ENCODE measurements at regions not wholly inside any gene's neighbourhood (a gene's known extent, or its start where the extent isn't known, plus 50 kb on each side); places are given as distances from the start of the nearest gene placed in this dataset.

DNA sequence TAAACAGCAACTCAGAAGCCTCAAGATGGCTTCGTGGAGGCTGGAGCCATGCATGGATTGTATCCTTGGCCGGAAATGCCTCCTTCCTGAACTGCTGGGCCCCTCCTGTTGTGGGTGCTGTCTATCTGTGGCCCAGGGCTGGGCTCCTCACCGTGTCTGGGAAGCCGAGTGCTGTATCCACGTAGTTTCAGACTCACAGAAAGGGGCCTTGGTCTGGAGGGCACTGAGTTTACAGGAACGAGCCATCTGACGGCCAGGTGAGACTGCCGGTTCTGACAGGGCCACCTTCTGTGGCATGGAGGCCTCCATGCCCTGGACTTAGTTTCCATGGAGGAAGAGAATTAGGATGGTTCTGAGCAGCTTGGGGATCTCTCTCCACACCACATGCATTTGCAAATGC lies 142.2 kb downstream of the ERMARD start:
- Mint-ChIP-seq H3K4me3 (no peak overlapping the region; the same call in 2 of the 3 replicates), H3K9me3 (peaks cover 27% of the 10 kb centered on the region)
- no peak for ATAC-seq

More for the DNA sequence above, 142.2 kb downstream of the ERMARD start:
- Histone ChIP-seq H4K20me1 (replicated peaks; ENCODE audit: insufficient read depth) (no peaks in the 10 kb centered on the region), H2AFZ (no peak overlapping the region), H3F3A (replicated peaks; ENCODE audit: low read depth) (no peaks in the 10 kb centered on the region), H3K4me2 (no peak overlapping the region), H3K4me3 (no peak overlapping the region), H3K27ac (ENCODE audit: low read depth) (no peak overlapping the region), H3K27me3 (ENCODE audit: insufficient read depth) (no peaks in the 10 kb centered on the region), H3K36me3 (ENCODE audit: insufficient read depth) (no peaks in the 10 kb centered on the region), H3K4me1 (ENCODE audit: insufficient read depth) (no peaks in the 10 kb centered on the region), H3K9me2 (ENCODE audit: insufficient read depth) (no peaks in the 10 kb centered on the region), H3K79me2 (replicated peaks; ENCODE audit: insufficient read depth) (no peaks in the 10 kb centered on the region)
- Mint-ChIP-seq H3K27ac (no peak overlapping the region), H3K27me3 (ENCODE audit: insufficient read depth, low read depth, poor library complexity) (peaks cover 8% of the 10 kb centered on the region), H3K4me1 (no peaks in the 10 kb centered on the region; the same call in 2 of the 3 replicates), H3K36me3 (ENCODE audit: low read depth) (peaks cover 9% of the 10 kb centered on the region; the same call in 1 of the 3 replicates)
- TF ChIP-seq STAT1 (IDR thresholded peaks at IDR 0.05; ENCODE audit: unreplicated experiment) = no peak
- no peak for TF ChIP-seq JUNB (IDR thresholded peaks at IDR 0.05; ENCODE audit: unreplicated experiment)
- TF ChIP-seq, protein P1, sequence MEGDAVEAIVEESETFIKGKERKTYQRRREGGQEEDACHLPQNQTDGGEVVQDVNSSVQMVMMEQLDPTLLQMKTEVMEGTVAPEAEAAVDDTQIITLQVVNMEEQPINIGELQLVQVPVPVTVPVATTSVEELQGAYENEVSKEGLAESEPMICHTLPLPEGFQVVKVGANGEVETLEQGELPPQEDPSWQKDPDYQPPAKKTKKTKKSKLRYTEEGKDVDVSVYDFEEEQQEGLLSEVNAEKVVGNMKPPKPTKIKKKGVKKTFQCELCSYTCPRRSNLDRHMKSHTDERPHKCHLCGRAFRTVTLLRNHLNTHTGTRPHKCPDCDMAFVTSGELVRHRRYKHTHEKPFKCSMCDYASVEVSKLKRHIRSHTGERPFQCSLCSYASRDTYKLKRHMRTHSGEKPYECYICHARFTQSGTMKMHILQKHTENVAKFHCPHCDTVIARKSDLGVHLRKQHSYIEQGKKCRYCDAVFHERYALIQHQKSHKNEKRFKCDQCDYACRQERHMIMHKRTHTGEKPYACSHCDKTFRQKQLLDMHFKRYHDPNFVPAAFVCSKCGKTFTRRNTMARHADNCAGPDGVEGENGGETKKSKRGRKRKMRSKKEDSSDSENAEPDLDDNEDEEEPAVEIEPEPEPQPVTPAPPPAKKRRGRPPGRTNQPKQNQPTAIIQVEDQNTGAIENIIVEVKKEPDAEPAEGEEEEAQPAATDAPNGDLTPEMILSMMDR (conservative IDR thresholded peaks at IDR 0.05; ENCODE audit: low read depth in 2 of 2) = no peak
- TF ChIP-seq, protein P2, sequence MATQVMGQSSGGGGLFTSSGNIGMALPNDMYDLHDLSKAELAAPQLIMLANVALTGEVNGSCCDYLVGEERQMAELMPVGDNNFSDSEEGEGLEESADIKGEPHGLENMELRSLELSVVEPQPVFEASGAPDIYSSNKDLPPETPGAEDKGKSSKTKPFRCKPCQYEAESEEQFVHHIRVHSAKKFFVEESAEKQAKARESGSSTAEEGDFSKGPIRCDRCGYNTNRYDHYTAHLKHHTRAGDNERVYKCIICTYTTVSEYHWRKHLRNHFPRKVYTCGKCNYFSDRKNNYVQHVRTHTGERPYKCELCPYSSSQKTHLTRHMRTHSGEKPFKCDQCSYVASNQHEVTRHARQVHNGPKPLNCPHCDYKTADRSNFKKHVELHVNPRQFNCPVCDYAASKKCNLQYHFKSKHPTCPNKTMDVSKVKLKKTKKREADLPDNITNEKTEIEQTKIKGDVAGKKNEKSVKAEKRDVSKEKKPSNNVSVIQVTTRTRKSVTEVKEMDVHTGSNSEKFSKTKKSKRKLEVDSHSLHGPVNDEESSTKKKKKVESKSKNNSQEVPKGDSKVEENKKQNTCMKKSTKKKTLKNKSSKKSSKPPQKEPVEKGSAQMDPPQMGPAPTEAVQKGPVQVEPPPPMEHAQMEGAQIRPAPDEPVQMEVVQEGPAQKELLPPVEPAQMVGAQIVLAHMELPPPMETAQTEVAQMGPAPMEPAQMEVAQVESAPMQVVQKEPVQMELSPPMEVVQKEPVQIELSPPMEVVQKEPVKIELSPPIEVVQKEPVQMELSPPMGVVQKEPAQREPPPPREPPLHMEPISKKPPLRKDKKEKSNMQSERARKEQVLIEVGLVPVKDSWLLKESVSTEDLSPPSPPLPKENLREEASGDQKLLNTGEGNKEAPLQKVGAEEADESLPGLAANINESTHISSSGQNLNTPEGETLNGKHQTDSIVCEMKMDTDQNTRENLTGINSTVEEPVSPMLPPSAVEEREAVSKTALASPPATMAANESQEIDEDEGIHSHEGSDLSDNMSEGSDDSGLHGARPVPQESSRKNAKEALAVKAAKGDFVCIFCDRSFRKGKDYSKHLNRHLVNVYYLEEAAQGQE (IDR thresholded peaks at IDR 0.05; ENCODE audit: unreplicated experiment) = no peak
- TF ChIP-seq, protein P3, sequence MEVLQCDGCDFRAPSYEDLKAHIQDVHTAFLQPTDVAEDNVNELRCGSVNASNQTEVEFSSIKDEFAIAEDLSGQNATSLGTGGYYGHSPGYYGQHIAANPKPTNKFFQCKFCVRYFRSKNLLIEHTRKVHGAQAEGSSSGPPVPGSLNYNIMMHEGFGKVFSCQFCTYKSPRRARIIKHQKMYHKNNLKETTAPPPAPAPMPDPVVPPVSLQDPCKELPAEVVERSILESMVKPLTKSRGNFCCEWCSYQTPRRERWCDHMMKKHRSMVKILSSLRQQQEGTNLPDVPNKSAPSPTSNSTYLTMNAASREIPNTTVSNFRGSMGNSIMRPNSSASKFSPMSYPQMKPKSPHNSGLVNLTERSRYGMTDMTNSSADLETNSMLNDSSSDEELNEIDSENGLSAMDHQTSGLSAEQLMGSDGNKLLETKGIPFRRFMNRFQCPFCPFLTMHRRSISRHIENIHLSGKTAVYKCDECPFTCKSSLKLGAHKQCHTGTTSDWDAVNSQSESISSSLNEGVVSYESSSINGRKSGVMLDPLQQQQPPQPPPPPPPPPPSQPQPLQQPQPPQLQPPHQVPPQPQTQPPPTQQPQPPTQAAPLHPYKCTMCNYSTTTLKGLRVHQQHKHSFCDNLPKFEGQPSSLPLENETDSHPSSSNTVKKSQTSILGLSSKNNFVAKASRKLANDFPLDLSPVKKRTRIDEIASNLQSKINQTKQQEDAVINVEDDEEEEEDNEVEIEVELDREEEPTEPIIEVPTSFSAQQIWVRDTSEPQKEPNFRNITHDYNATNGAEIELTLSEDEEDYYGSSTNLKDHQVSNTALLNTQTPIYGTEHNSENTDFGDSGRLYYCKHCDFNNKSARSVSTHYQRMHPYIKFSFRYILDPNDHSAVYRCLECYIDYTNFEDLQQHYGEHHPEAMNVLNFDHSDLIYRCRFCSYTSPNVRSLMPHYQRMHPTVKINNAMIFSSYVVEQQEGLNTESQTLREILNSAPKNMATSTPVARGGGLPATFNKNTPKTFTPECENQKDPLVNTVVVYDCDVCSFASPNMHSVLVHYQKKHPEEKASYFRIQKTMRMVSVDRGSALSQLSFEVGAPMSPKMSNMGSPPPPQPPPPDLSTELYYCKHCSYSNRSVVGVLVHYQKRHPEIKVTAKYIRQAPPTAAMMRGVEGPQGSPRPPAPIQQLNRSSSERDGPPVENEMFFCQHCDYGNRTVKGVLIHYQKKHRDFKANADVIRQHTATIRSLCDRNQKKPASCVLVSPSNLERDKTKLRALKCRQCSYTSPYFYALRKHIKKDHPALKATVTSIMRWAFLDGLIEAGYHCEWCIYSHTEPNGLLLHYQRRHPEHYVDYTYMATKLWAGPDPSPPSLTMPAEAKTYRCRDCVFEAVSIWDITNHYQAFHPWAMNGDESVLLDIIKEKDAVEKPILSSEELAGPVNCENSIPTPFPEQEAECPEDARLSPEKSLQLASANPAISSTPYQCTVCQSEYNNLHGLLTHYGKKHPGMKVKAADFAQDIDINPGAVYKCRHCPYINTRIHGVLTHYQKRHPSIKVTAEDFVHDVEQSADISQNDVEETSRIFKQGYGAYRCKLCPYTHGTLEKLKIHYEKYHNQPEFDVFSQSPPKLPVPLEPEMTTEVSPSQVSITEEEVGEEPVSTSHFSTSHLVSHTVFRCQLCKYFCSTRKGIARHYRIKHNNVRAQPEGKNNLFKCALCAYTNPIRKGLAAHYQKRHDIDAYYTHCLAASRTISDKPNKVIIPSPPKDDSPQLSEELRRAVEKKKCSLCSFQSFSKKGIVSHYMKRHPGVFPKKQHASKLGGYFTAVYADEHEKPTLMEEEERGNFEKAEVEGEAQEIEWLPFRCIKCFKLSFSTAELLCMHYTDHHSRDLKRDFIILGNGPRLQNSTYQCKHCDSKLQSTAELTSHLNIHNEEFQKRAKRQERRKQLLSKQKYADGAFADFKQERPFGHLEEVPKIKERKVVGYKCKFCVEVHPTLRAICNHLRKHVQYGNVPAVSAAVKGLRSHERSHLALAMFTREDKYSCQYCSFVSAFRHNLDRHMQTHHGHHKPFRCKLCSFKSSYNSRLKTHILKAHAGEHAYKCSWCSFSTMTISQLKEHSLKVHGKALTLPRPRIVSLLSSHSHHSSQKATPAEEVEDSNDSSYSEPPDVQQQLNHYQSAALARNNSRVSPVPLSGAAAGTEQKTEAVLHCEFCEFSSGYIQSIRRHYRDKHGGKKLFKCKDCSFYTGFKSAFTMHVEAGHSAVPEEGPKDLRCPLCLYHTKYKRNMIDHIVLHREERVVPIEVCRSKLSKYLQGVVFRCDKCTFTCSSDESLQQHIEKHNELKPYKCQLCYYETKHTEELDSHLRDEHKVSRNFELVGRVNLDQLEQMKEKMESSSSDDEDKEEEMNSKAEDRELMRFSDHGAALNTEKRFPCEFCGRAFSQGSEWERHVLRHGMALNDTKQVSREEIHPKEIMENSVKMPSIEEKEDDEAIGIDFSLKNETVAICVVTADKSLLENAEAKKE (CRISPR knock-in tag; IDR thresholded peaks at IDR 0.05) = no peak
- no peak for TF ChIP-seq EZH2 (IDR thresholded peaks at IDR 0.05; ENCODE audit: low read depth, unreplicated experiment)
- TF ChIP-seq POLR2AphosphoS5 (IDR thresholded peaks at IDR 0.05; ENCODE audit: low read depth) = no peak
- no peak for TF ChIP-seq ZNF331 (CRISPR knock-in tag; IDR thresholded peaks at IDR 0.05; ENCODE audit: low read depth)
- TF ChIP-seq, protein P4, sequence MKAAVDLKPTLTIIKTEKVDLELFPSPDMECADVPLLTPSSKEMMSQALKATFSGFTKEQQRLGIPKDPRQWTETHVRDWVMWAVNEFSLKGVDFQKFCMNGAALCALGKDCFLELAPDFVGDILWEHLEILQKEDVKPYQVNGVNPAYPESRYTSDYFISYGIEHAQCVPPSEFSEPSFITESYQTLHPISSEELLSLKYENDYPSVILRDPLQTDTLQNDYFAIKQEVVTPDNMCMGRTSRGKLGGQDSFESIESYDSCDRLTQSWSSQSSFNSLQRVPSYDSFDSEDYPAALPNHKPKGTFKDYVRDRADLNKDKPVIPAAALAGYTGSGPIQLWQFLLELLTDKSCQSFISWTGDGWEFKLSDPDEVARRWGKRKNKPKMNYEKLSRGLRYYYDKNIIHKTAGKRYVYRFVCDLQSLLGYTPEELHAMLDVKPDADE (IDR thresholded peaks at IDR 0.05) = no peak
- DNase-seq (ENCODE audit: low spot score) = no peak

Data from GM23338 (cell line).